Choroid plexus epithelial cell (primary cell): ENCODE measurements at regions not wholly inside any gene's neighbourhood (a gene's known extent, or its start where the extent isn't known, plus 50 kb on each side); places are given as distances from the start of the nearest gene placed in this dataset.

Source experiments
- DNase-seq: peaks from one replicate; pipeline ENCODE4 v3.0.0-alpha.2; 2010; ENCODE audit warnings: low read depth
- H3K4me3 ChIP-seq: 2 replicates; pipeline ENCODE4 v1.5.1; 2011; ENCODE audit warnings: low read depth, mild to moderate bottlenecking, control low read depth, low read length, moderate library complexity
- TF ChIP-seq, protein P1 (sequence below): conservative IDR thresholded peaks from 2 replicates; pipeline ENCODE4 v1.5.1; 2011; ENCODE audit warnings: low read depth, mild to moderate bottlenecking, control low read depth, inconsistent platforms, low read length, moderate library complexity

DNA sequence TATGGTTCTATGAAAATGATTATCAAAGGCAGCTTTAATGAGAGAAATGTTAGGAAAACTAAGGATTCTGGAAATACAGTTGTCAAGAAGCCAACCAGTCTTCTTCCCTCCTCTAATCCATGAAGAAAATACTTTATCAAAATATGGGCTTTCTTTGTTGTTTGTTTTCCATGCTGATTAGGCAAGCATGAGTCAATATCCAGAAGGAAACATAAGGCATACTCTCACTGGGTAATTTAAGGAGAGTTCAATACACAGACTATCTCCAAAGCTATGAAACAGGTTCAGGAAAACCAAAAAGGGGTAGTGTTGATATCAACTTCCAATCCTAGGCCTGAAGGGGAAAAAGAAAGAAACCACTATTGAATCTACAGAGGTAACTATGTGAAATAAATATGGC is 68.7 kb upstream of the CMC1 start:
- TF ChIP-seq, protein P1, sequence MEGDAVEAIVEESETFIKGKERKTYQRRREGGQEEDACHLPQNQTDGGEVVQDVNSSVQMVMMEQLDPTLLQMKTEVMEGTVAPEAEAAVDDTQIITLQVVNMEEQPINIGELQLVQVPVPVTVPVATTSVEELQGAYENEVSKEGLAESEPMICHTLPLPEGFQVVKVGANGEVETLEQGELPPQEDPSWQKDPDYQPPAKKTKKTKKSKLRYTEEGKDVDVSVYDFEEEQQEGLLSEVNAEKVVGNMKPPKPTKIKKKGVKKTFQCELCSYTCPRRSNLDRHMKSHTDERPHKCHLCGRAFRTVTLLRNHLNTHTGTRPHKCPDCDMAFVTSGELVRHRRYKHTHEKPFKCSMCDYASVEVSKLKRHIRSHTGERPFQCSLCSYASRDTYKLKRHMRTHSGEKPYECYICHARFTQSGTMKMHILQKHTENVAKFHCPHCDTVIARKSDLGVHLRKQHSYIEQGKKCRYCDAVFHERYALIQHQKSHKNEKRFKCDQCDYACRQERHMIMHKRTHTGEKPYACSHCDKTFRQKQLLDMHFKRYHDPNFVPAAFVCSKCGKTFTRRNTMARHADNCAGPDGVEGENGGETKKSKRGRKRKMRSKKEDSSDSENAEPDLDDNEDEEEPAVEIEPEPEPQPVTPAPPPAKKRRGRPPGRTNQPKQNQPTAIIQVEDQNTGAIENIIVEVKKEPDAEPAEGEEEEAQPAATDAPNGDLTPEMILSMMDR = no peak
- no peak for DNase-seq
- no peak overlapping the region for H3K4me3 ChIP-seq

- TF ChIP-seq, protein P1 = no peak
- peak; percentile 12 for DNase-seq
- no peak overlapping the region for H3K4me3 ChIP-seq
Observed at GRCh38 chr3:28173836-28174235, 67.6 kb upstream of the CMC1 start.

- TF ChIP-seq, protein P1 = no peak
- no peak overlapping the region for H3K4me3 ChIP-seq
- DNase-seq = no peak
Observed at GRCh38 chr3:28186748-28187147, 54.7 kb upstream of the CMC1 start.

GRCh38 chr3:28188686-28189085 is 52.7 kb upstream of the CMC1 start:
- TF ChIP-seq, protein P1 = no peak
- H3K4me3 ChIP-seq = no peak overlapping the region
- no peak for DNase-seq

GRCh38 chr3:28191363-28191762 is 50.1 kb upstream of the CMC1 start:
- peak; percentile 14 for DNase-seq
- no peak overlapping the region for H3K4me3 ChIP-seq
- TF ChIP-seq, protein P1 = no peak
